DMS 273 (cell line): ENCODE measurements at regions not wholly inside any gene's neighbourhood (a gene's known extent, or its start where the extent isn't known, plus 50 kb on each side); places are given as distances from the start of the nearest gene placed in this dataset.
"Not testable (repeated sequence)": the region's sequence is repeated elsewhere in the genome, so short reads cannot be mapped to it uniquely, and the experiment has no call there.

Experiments
- DNase-seq: peaks from one replicate; lab custom pipeline; 2025; ENCODE audit not compliant: unreplicated experiment; lab: John Stamatoyannopoulos, UW

- DNase-seq: no peak
Measured at GRCh38 chrX:906586-906985, 276.0 kb downstream of the SHOX start.

DNA sequence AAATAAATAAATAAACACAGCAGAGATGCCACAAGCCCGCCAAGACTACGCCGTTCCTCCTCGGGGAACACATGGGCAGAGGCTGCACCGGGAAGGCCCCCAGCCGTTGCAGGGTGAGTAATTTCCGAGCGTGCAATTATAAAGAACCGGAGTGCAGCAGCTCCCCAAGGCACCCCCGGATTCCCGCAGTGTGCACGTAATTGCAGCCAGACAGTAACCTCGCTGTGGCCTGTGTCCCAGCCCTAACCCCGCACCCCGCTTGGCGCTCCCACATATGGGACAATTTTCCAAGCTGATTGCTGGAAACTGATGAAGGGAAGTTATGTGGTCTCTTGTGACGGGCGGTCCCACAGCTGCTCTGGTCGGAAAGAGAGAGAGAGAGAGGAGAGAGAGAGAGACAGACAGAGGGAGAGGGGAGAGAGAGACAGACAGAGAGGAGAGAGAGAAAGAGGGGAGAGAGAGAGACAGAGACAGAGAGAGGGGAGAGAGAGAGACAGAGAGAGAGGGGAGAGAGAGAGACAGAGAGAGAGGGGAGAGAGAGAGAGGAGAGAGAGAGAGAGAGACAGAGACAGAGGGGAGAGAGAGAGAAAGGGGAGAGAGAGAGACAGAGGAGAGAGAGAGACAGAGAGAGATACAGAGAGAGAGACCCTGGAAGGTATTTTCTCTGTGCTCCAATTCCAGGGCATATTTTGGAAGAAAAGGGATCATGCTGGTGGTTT lies 275.4 kb downstream of the SHOX start:
- no peak for DNase-seq

GRCh38 chrX:903116-903515 lies 272.5 kb downstream of the SHOX start:
- no peak for DNase-seq

DNA sequence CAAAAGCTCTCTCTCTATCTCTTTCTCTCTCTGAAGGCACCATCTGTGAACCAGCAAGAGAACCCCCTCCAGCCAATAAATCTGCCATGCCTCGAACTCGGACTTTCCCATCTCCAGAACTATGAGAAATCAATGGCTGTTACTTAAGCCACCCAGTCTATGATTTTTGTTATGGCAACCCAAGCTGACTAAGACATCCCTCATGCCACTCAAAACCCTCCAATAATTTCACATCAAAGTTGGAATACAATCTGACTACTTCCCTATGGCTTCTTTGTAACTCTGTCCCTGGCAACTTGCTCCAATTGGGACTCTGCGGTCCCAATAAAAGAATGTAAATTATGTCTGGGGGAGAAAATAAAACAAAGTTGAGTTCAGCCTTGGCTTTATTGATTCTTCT lies 265.7 kb downstream of the SHOX start:
- DNase-seq: no peak

GRCh38 chrX:889966-890651 lies 259.5 kb downstream of the SHOX start:
- no peak for DNase-seq

DNA sequence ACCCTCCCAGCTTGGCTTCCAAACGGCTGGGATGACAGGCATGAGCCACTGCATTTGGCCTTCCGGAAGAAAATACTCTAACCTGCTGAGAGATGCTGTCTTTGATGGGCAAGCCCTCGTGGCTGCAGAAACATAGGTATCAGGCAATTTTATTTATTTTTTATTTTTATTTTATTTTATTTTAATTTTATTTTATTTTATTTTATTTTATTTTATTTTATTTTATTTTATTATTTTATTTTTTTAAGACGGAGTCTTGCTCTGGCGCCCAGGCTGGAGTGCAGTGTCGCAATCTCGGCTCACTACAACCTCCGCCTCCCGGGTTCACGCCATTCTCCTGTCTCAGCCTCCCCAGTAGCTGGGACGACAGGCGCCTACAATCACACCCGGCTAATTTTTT lies 257.1 kb downstream of the SHOX start:
- not testable (repeated sequence) for DNase-seq

GRCh38 chrX:883588-883987 lies 253.0 kb downstream of the SHOX start:
- DNase-seq: no peak

- not testable (repeated sequence) for DNase-seq
Measured at GRCh38 chrX:879756-880698, 249.4 kb downstream of the SHOX start.

- DNase-seq: no peak
Measured at GRCh38 chrX:874061-874460, 243.5 kb downstream of the SHOX start.

- DNase-seq: no peak
Measured at GRCh38 chrX:873016-873415, 242.4 kb downstream of the SHOX start.

GRCh38 chrX:872090-872489 lies 241.5 kb downstream of the SHOX start:
- DNase-seq: no peak

- no peak for DNase-seq
Measured at GRCh38 chrX:871626-872025, 241.0 kb downstream of the SHOX start.

- DNase-seq: no peak
Measured at GRCh38 chrX:867966-868647, 237.5 kb downstream of the SHOX start.

GRCh38 chrX:867502-867901 lies 236.9 kb downstream of the SHOX start:
- no peak for DNase-seq

- DNase-seq: no peak
Measured at GRCh38 chrX:866441-866990, 235.9 kb downstream of the SHOX start.

GRCh38 chrX:865422-865821 lies 234.8 kb downstream of the SHOX start:
- no peak for DNase-seq

DNA sequence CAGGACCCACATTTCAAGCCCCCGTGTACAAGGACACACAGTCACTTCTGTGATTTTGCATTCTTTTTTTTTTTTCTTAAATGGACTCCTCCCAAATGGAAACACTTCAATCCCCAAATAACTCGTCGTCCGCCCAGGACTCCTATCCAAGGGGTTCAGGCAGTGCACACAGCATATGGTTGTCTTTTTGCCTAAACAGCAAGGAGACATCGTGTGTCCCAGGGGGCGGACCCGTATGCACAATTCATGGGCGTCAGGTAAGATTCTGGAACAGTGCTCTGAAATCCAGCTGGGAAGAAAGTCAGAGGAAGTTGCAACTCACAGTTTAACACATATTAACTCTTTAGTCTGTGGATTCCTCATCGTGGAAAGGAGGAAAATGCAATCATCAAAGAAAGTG lies 231.3 kb downstream of the SHOX start:
- DNase-seq: no peak

DNA sequence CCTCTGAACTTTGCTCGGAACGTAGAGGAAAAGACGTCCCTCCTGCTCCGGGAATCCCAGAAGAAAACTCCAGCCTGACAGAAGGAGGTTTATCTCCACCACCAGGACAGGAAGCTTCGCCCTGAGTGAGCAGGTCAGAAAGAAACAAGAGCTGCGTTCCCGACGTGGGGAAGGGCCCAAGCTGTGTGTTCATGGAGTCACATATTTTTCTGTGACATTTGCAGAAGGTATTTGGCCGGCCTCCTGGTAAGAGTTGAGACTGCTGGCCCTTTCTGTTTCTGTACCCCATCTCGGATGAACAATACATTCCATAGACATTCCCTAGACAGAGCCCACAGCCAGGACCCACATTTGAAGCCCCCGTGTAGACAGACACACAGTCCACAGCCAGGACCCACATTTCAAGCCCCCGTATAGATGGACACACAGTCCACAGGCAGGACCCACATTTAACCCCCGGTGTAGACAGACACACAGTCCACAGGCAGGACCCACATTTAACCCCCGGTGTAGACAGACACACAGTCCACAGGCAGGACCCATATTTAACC lies 230.8 kb downstream of the SHOX start:
- no peak for DNase-seq

- DNase-seq: no peak
Measured at GRCh38 chrX:859329-859728, 228.7 kb downstream of the SHOX start.

GRCh38 chrX:858542-859078 lies 228.0 kb downstream of the SHOX start:
- DNase-seq: no peak
